Neural cell (in vitro differentiated cells): ENCODE measurements at regions not wholly inside any gene's neighbourhood (a gene's known extent, or its start where the extent isn't known, plus 50 kb on each side); places are given as distances from the start of the nearest gene placed in this dataset.

Experiments
- H2AFZ ChIP-seq: fragments of 200-600, 300-800 bp; sonication (generic), shearing (Covaris generic); 2 replicates; pipeline ENCODE4 v1.6.0; 2014; ENCODE audit warnings: low read depth, mild to moderate bottlenecking, antibody characterized with exemption, low read length, moderate library complexity
- H3F3A ChIP-seq: fragments of 200-600 bp; shearing (Covaris generic); 2 replicates; pipeline ENCODE4 v1.6.1; 2016; ENCODE audit warnings: mild to moderate bottlenecking, moderate library complexity, mixed read lengths, antibody characterized with exemption, low read length; ENCODE audit not compliant: insufficient read depth, poor library complexity, severe bottlenecking
- H3K27ac ChIP-seq: fragments of 200-600, 300-800 bp; sonication (generic), shearing (Covaris generic); 2 replicates; pipeline ENCODE4 v1.5.1; 2014; ENCODE audit warnings: mild to moderate bottlenecking, low read length, moderate library complexity
- H3K27me3 ChIP-seq: fragments of 300-800, 200-600 bp; sonication (generic), shearing (Covaris generic); 2 replicates; pipeline ENCODE4 v1.6.0; 2014; ENCODE audit warnings: mild to moderate bottlenecking, low read depth, low read length, moderate library complexity; ENCODE audit not compliant: insufficient read depth
- H3K36me3 ChIP-seq: fragments of 300-800, 200-600 bp; sonication (generic), shearing (Covaris generic); 2 replicates; pipeline ENCODE4 v1.5.1; 2014; ENCODE audit warnings: mild to moderate bottlenecking, antibody characterized with exemption, low read length, moderate library complexity; ENCODE audit not compliant: insufficient read depth
- H3K4me2 ChIP-seq: fragments of 300-800, 200-600 bp; sonication (generic), shearing (Covaris generic); 2 replicates; pipeline ENCODE4 v1.6.0; 2014; ENCODE audit warnings: mild to moderate bottlenecking, low read length
- H3K4me3 ChIP-seq: fragments of 300-800, 200-600 bp; sonication (generic), shearing (Covaris generic); 2 replicates; pipeline ENCODE4 v1.5.1; 2014; ENCODE audit warnings: mild to moderate bottlenecking, low read length, moderate library complexity
- H3K79me2 ChIP-seq: fragments of 200-600 bp; shearing (Covaris generic); replicated peaks from 2 replicates; pipeline ENCODE4 v1.6.0; 2014; ENCODE audit warnings: mild to moderate bottlenecking, low read length, moderate library complexity; ENCODE audit not compliant: insufficient read depth
- H3K9ac ChIP-seq: fragments of 300-800, 200-600 bp; sonication (generic), shearing (Covaris generic); 2 replicates; pipeline ENCODE4 v1.6.1; 2016; ENCODE audit warnings: mild to moderate bottlenecking, low read length, mixed read lengths
- H3K9me2 ChIP-seq: fragments of 200-600 bp; shearing (Covaris generic); 2 replicates; pipeline ENCODE4 v1.6.1; 2016; ENCODE audit warnings: mild to moderate bottlenecking, low read length, mixed read lengths; ENCODE audit not compliant: insufficient read depth
- H3K9me3 ChIP-seq: fragments of 200-600, 300-800 bp; sonication (generic), shearing (Covaris generic); 2 replicates; pipeline ENCODE4 v1.6.1; 2016; ENCODE audit warnings: mild to moderate bottlenecking, mixed run types, low read length, moderate library complexity, mixed read lengths
- H4K20me1 ChIP-seq: fragments of 200-600 bp; shearing (Covaris generic); 2 replicates; pipeline ENCODE4 v1.6.1; 2016; ENCODE audit warnings: mild to moderate bottlenecking, mixed run types; ENCODE audit not compliant: insufficient read depth
- EP300 ChIP-seq: fragments of 450-650 bp; conservative IDR thresholded peaks from 2 replicates; pipeline ENCODE4 v1.6.1; 2014; ENCODE audit warnings: antibody characterized with exemption, mild to moderate bottlenecking, moderate library complexity; ENCODE audit not compliant: poor library complexity, severe bottlenecking
- EZH2 ChIP-seq: fragments of 200-600, 300-800 bp; shearing (Covaris generic), sonication (generic); IDR thresholded peaks from 2 replicates; pipeline ENCODE4 v1.6.1; 2014; ENCODE audit warnings: antibody characterized with exemption, low read length, borderline replicate concordance, mild to moderate bottlenecking; ENCODE audit not compliant: insufficient read depth, poor library complexity, severe bottlenecking
- MXI1 ChIP-seq: fragments of 450-650 bp; conservative IDR thresholded peaks from 2 replicates; pipeline ENCODE4 v1.6.1; 2014; ENCODE audit warnings: antibody characterized with exemption, mild to moderate bottlenecking; ENCODE audit not compliant: poor library complexity, severe bottlenecking
- POLR2AphosphoS5 ChIP-seq: IDR thresholded peaks from 2 replicates; pipeline ENCODE4 v1.6.1; 2012
- RAD21 ChIP-seq: fragments of 450-650 bp; conservative IDR thresholded peaks from 2 replicates; pipeline ENCODE4 v1.6.1; 2014; ENCODE audit warnings: antibody characterized with exemption, mild to moderate bottlenecking, moderate library complexity
- SMC3 ChIP-seq: fragments of 450-650 bp; conservative IDR thresholded peaks from 2 replicates; pipeline ENCODE4 v1.6.1; 2014; ENCODE audit warnings: antibody characterized with exemption, mild to moderate bottlenecking, moderate library complexity; ENCODE audit not compliant: poor library complexity
- TAF1 ChIP-seq: IDR thresholded peaks from 2 replicates; pipeline ENCODE4 v1.6.1; 2012; ENCODE audit warnings: low read depth
- TF ChIP-seq, protein P1 (sequence below): IDR thresholded peaks from 2 replicates; pipeline ENCODE4 v1.6.1; 2012; ENCODE audit warnings: borderline replicate concordance
- TF ChIP-seq, protein P2 (sequence below): fragments of 450-650 bp; IDR thresholded peaks from 2 replicates; pipeline ENCODE4 v1.5.1; 2014; ENCODE audit warnings: antibody characterized with exemption, mild to moderate bottlenecking, moderate library complexity; ENCODE audit not compliant: poor library complexity, severe bottlenecking

DNA sequence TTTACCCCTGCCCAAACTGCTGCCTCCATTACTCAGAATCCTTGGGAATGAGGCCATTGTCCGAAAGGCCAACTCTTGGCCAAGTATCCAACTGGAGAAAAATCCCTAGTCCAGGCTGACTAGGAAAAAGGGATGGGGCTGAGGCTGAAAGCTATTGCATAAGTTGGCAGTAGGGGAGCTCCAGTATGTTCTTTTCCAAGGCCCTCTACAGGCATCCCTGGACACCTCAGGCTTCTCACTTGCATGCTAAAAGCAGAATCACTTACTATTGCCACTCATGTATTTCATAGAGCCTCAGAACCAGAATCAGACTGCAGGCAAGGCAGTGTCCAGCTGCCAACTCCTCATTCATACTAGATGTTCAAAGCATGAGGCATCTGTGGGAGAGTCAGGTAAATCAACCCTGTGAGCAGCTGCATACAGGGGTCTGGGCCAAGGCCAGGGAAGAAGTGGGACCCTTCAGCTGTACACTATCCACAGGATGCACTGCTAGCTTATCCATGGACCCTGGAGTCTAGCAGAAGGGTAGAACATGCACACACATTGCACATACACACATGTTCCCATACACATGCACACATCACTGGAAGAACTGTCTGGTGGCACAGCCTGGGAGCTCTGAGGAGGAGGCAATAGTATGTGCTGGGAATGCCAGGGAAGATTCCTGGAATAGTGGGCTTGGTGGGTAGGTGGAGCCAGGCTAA, 195.3 kb downstream of the C1orf94 start:
- H4K20me1 ChIP-seq = no peaks in the 10 kb centered on the region
- H3K27me3 ChIP-seq = no peaks in the 10 kb centered on the region
- no peak overlapping the region for H3K4me2 ChIP-seq
- no peaks in the 10 kb centered on the region for H3K9me2 ChIP-seq
- H3K27ac ChIP-seq = no peak overlapping the region
- no peaks in the 10 kb centered on the region for H3K79me2 ChIP-seq
- H3K36me3 ChIP-seq = no peaks in the 10 kb centered on the region
- no peak for TF ChIP-seq POLR2AphosphoS5
- no peak for TF ChIP-seq SMC3
- TF ChIP-seq RAD21 = no peak
- no peak for TF ChIP-seq TAF1
- TF ChIP-seq, protein P1, sequence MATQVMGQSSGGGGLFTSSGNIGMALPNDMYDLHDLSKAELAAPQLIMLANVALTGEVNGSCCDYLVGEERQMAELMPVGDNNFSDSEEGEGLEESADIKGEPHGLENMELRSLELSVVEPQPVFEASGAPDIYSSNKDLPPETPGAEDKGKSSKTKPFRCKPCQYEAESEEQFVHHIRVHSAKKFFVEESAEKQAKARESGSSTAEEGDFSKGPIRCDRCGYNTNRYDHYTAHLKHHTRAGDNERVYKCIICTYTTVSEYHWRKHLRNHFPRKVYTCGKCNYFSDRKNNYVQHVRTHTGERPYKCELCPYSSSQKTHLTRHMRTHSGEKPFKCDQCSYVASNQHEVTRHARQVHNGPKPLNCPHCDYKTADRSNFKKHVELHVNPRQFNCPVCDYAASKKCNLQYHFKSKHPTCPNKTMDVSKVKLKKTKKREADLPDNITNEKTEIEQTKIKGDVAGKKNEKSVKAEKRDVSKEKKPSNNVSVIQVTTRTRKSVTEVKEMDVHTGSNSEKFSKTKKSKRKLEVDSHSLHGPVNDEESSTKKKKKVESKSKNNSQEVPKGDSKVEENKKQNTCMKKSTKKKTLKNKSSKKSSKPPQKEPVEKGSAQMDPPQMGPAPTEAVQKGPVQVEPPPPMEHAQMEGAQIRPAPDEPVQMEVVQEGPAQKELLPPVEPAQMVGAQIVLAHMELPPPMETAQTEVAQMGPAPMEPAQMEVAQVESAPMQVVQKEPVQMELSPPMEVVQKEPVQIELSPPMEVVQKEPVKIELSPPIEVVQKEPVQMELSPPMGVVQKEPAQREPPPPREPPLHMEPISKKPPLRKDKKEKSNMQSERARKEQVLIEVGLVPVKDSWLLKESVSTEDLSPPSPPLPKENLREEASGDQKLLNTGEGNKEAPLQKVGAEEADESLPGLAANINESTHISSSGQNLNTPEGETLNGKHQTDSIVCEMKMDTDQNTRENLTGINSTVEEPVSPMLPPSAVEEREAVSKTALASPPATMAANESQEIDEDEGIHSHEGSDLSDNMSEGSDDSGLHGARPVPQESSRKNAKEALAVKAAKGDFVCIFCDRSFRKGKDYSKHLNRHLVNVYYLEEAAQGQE = no peak
- TF ChIP-seq, protein P2, sequence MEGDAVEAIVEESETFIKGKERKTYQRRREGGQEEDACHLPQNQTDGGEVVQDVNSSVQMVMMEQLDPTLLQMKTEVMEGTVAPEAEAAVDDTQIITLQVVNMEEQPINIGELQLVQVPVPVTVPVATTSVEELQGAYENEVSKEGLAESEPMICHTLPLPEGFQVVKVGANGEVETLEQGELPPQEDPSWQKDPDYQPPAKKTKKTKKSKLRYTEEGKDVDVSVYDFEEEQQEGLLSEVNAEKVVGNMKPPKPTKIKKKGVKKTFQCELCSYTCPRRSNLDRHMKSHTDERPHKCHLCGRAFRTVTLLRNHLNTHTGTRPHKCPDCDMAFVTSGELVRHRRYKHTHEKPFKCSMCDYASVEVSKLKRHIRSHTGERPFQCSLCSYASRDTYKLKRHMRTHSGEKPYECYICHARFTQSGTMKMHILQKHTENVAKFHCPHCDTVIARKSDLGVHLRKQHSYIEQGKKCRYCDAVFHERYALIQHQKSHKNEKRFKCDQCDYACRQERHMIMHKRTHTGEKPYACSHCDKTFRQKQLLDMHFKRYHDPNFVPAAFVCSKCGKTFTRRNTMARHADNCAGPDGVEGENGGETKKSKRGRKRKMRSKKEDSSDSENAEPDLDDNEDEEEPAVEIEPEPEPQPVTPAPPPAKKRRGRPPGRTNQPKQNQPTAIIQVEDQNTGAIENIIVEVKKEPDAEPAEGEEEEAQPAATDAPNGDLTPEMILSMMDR = no peak
- TF ChIP-seq EZH2 = no peak
- TF ChIP-seq MXI1 = no peak
- TF ChIP-seq EP300 = no peak
- H3K9me3 ChIP-seq = no peaks in the 10 kb centered on the region
- no peak overlapping the region for H3K4me3 ChIP-seq
- no peak overlapping the region for H2AFZ ChIP-seq
- H3F3A ChIP-seq = no peaks in the 10 kb centered on the region
- H3K9ac ChIP-seq = no peak overlapping the region

DNA sequence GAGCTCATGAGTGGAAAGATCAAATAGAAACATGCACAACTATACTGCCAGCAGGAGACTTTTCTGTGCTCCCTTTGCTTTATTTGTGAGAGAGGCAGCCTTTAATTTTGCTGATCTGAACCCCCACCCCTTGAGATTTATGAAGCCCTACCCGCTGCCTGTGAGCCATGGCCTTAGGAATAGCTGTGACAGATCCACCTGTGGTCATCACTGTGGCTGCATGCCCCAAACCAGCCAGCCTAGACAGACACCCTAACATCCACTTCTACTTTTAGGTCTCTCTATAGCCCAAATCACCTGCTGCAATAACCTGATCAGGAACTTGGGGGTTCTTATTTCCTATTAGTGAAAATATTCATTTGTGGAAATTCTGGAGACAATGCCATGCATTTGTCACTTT, 196.2 kb downstream of the C1orf94 start:
- H3F3A ChIP-seq = no peaks in the 10 kb centered on the region
- TF ChIP-seq POLR2AphosphoS5 (no peak), RAD21 (no peak), TAF1 (no peak), EZH2 (no peak), MXI1 (no peak), EP300 (no peak), SMC3 (no peak)
- TF ChIP-seq, protein P2 = no peak
- TF ChIP-seq, protein P1 = no peak

More for the DNA sequence above, 196.2 kb downstream of the C1orf94 start:
- H3K9me2 ChIP-seq = no peaks in the 10 kb centered on the region
- H3K36me3 ChIP-seq = no peaks in the 10 kb centered on the region
- H2AFZ ChIP-seq = no peak overlapping the region
- no peak overlapping the region for H3K27ac ChIP-seq
- no peak overlapping the region for H3K4me2 ChIP-seq
- H3K9me3 ChIP-seq = no peaks in the 10 kb centered on the region
- no peak overlapping the region for H3K9ac ChIP-seq
- no peaks in the 10 kb centered on the region for H3K79me2 ChIP-seq
- H4K20me1 ChIP-seq = no peaks in the 10 kb centered on the region
- H3K27me3 ChIP-seq = no peaks in the 10 kb centered on the region
- no peak overlapping the region for H3K4me3 ChIP-seq
